ENCODE measurements at regions not wholly inside any gene's neighbourhood (a gene's known extent, or its start where the extent isn't known, plus 50 kb on each side); places are given as distances from the start of the nearest gene placed in this dataset.

DNA sequence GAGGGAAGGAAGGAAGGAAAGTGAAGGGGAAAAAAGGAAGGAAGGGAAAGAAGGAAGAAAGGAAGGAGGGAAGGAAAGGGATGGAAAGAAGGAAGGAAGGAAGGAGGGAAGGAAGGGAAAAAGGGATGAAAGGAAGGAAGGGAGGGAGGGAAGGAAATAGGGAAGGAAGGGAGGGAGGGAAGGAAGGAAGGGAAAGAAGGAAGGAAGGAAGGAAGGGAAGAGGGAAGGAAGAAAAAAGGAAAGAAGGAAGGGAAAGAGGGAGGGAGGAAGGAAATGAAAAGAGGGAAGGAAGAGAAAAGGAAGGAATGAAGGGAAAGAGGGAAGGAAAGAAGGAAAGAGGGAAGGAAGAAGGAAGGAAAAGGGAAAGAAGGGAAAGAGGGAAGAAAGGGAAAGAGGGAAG, 136.9 kb downstream of the BARX1 start:
- no peak for TF ChIP-seq POLR2AphosphoS5 (IDR thresholded peaks at IDR 0.05; ENCODE audit: low read depth, low read length)
- no peak for TF ChIP-seq POLR2A (IDR thresholded peaks at IDR 0.05; ENCODE audit: low read depth, low read length)
- TF ChIP-seq TAF1 (IDR thresholded peaks at IDR 0.05; ENCODE audit: borderline replicate concordance, low read depth, low read length), result no peak
